Mesothelial cell of epicardium (in vitro differentiated cells): ENCODE measurements at regions not wholly inside any gene's neighbourhood (a gene's known extent, or its start where the extent isn't known, plus 50 kb on each side); places are given as distances from the start of the nearest gene placed in this dataset.

Experiments
- DNase-seq, 2 experiments: peaks; one replicate each; pipeline ENCODE4 v3.0.0; 2021; ENCODE audit warnings: low spot score in 2 of 2; ENCODE audit not compliant: unreplicated experiment in 2 of 2
- H3K27ac Mint-ChIP-seq: 2 replicates; pipeline ENCODE4 v1.8.0; 2021; ENCODE audit warnings: mixed read lengths
- H3K27me3 Mint-ChIP-seq: 2 replicates; pipeline ENCODE4 v1.8.0; 2021; ENCODE audit warnings: low read depth, mixed read lengths
- H3K36me3 Mint-ChIP-seq: 2 replicates; pipeline ENCODE4 v1.8.0; 2021; ENCODE audit warnings: mixed read lengths
- H3K4me1 Mint-ChIP-seq: 2 replicates; pipeline ENCODE4 v1.8.0; 2021; ENCODE audit warnings: mixed read lengths
- H3K4me3 Mint-ChIP-seq: 2 replicates; pipeline ENCODE4 v1.8.0; 2021; ENCODE audit warnings: mild to moderate bottlenecking, moderate library complexity, mixed read lengths
- H3K9me3 Mint-ChIP-seq: 2 replicates; pipeline ENCODE4 v1.8.0; 2021; ENCODE audit warnings: mixed read lengths
- CTCF ChIP-seq: fragments of 200-600 bp; sonication (generic); IDR thresholded peaks from one replicate; pipeline ENCODE4 v1.5.0; 2021; ENCODE audit warnings: antibody characterized with exemption; ENCODE audit not compliant: unreplicated experiment

- H3K4me3 Mint-ChIP-seq: no peak overlapping the region
- no peak for DNase-seq
Measured at GRCh38 chr4:175884048-175884447, 72.0 kb upstream of the GPM6A start.

GRCh38 chr4:175891231-175891630 lies 79.2 kb upstream of the GPM6A start:
- Mint-ChIP-seq H3K4me3 (no peak overlapping the region), H3K36me3 (no peaks in the 10 kb centered on the region), H3K27me3 (peaks cover 11% of the 10 kb centered on the region), H3K9me3 (no peaks in the 10 kb centered on the region), H3K27ac (no peak overlapping the region), H3K4me1 (no peaks in the 10 kb centered on the region)
- no peak for TF ChIP-seq CTCF
- no peak for DNase-seq

More at GRCh38 chr4:175884048-175884447, 72.0 kb upstream of the GPM6A start:
- Mint-ChIP-seq H3K27ac (no peak overlapping the region), H3K4me1 (no peaks in the 10 kb centered on the region), H3K9me3 (peaks cover 13% of the 10 kb centered on the region), H3K36me3 (no peaks in the 10 kb centered on the region), H3K27me3 (no peaks in the 10 kb centered on the region)
- TF ChIP-seq CTCF: no peak

- H3K4me3 Mint-ChIP-seq: no peak overlapping the region
- no peak for DNase-seq
- no peak overlapping the region for H3K27ac Mint-ChIP-seq
- peaks cover 13% of the 10 kb centered on the region for H3K27me3 Mint-ChIP-seq
- no peaks in the 10 kb centered on the region for H3K4me1 Mint-ChIP-seq
- H3K36me3 Mint-ChIP-seq: no peaks in the 10 kb centered on the region
- no peaks in the 10 kb centered on the region for H3K9me3 Mint-ChIP-seq
- TF ChIP-seq CTCF: no peak
Measured at GRCh38 chr4:175891851-175892250, 79.8 kb upstream of the GPM6A start.

GRCh38 chr4:175905925-175906324 lies 93.9 kb upstream of the GPM6A start:
- H3K4me1 Mint-ChIP-seq: no peaks in the 10 kb centered on the region
- no peak overlapping the region for H3K27ac Mint-ChIP-seq
- H3K27me3 Mint-ChIP-seq: peaks cover 3% of the 10 kb centered on the region

GRCh38 chr4:175906384-175906783 lies 94.3 kb upstream of the GPM6A start:
- no peak for DNase-seq
- H3K9me3 Mint-ChIP-seq: no peaks in the 10 kb centered on the region
- no peak overlapping the region for H3K27ac Mint-ChIP-seq
- no peak for TF ChIP-seq CTCF
- peaks cover 3% of the 10 kb centered on the region for H3K27me3 Mint-ChIP-seq
- H3K4me3 Mint-ChIP-seq: no peak overlapping the region
- no peaks in the 10 kb centered on the region for H3K36me3 Mint-ChIP-seq
- no peaks in the 10 kb centered on the region for H3K4me1 Mint-ChIP-seq

More at GRCh38 chr4:175905925-175906324, 93.9 kb upstream of the GPM6A start:
- no peak for DNase-seq
- H3K4me3 Mint-ChIP-seq: no peak overlapping the region
- no peak for TF ChIP-seq CTCF
- peaks cover 1% of the 10 kb centered on the region for H3K9me3 Mint-ChIP-seq
- no peaks in the 10 kb centered on the region for H3K36me3 Mint-ChIP-seq

- no peak for TF ChIP-seq CTCF
- H3K9me3 Mint-ChIP-seq: no peaks in the 10 kb centered on the region
- DNase-seq: no peak
- H3K4me1 Mint-ChIP-seq: no peaks in the 10 kb centered on the region
- no peaks in the 10 kb centered on the region for H3K36me3 Mint-ChIP-seq
- no peaks in the 10 kb centered on the region for H3K27me3 Mint-ChIP-seq
- no peak overlapping the region for H3K4me3 Mint-ChIP-seq
- H3K27ac Mint-ChIP-seq: no peak overlapping the region
Measured at GRCh38 chr4:175910700-175911099, 98.6 kb upstream of the GPM6A start.
